SK-N-SH treated with all-trans-retinoic acid at 6 μM for 48 hours (cell line): ENCODE measurements at regions not wholly inside any gene's neighbourhood (a gene's known extent, or its start where the extent isn't known, plus 50 kb on each side); places are given as distances from the start of the nearest gene placed in this dataset.
A peak's percentile ranks its signal among the peaks of the same experiment; 100 is the strongest.

ENCODE experiments used
- ATAC-seq: fragments of 200-7000 bp; cut with Tn5 transposase; 3 replicates; pipeline ENCODE4 v1.9.1; 2020; ENCODE audit warnings: mild to moderate bottlenecking, moderate library complexity
- ARNTL ChIP-seq: fragments of 450-650 bp; formaldehyde crosslinking; IDR thresholded peaks from 2 replicates; pipeline ENCODE4 v1.5.0; 2020; ENCODE audit warnings: low read depth, mild to moderate bottlenecking, moderate library complexity, borderline replicate concordance
- BACH2 ChIP-seq: fragments of 250-450 bp; sonication (Bioruptor Pico); IDR thresholded peaks from 2 replicates; pipeline ENCODE4 v1.9.0; 2021; ENCODE audit warnings: mild to moderate bottlenecking, borderline replicate concordance
- CSDC2 ChIP-seq: fragments of 250-450 bp; sonication (Bioruptor Pico); IDR thresholded peaks from 2 replicates; pipeline ENCODE4 v1.5.0; 2020; ENCODE audit warnings: mild to moderate bottlenecking, moderate library complexity
- CSRNP3 ChIP-seq: fragments of 250-450 bp; sonication (Bioruptor Pico); IDR thresholded peaks from 2 replicates; pipeline ENCODE4 v1.5.1; 2021; ENCODE audit warnings: mild to moderate bottlenecking, moderate library complexity
- ESRRG ChIP-seq: fragments of 250-450 bp; sonication (Bioruptor Pico); IDR thresholded peaks from 2 replicates; pipeline ENCODE4 v1.6.1; 2021; ENCODE audit warnings: mild to moderate bottlenecking
- GLIS3 ChIP-seq: fragments of 250-450 bp; sonication (Bioruptor Pico); IDR thresholded peaks from 2 replicates; pipeline ENCODE4 v1.5.0; 2020; ENCODE audit warnings: mild to moderate bottlenecking, moderate library complexity
- OSR1 ChIP-seq: fragments of 250-450 bp; sonication (Bioruptor Pico); IDR thresholded peaks from 2 replicates; pipeline ENCODE4 v1.8.0; 2022; ENCODE audit warnings: moderate library complexity, mild to moderate bottlenecking, inconsistent platforms
- PATZ1 ChIP-seq: fragments of 250-450 bp; sonication (Bioruptor Pico); IDR thresholded peaks from 2 replicates; pipeline ENCODE4 v1.8.0; 2020; ENCODE audit warnings: mild to moderate bottlenecking, moderate library complexity, borderline replicate concordance
- POU6F1 ChIP-seq: fragments of 250-450 bp; sonication (Bioruptor Pico); IDR thresholded peaks from 2 replicates; pipeline ENCODE4 v1.8.0; 2021; ENCODE audit warnings: low read depth, mild to moderate bottlenecking, moderate library complexity, borderline replicate concordance
- PPARA ChIP-seq: fragments of 250-450 bp; sonication (Bioruptor Pico); IDR thresholded peaks from 2 replicates; pipeline ENCODE4 v1.5.0; 2020; ENCODE audit warnings: mild to moderate bottlenecking, borderline replicate concordance
- RARB ChIP-seq: fragments of 250-450 bp; sonication (Bioruptor Pico); IDR thresholded peaks from 2 replicates; pipeline ENCODE4 v1.8.0; 2021; ENCODE audit warnings: mild to moderate bottlenecking, moderate library complexity
- SNAI2 ChIP-seq: fragments of 250-450 bp; sonication (Bioruptor Pico); IDR thresholded peaks from 2 replicates; pipeline ENCODE4 v1.5.0; 2020; ENCODE audit warnings: mild to moderate bottlenecking, moderate library complexity
- TOX ChIP-seq: fragments of 250-450 bp; sonication (Bioruptor Pico); IDR thresholded peaks from 2 replicates; pipeline ENCODE4 v1.8.0; 2021; ENCODE audit warnings: mild to moderate bottlenecking, moderate library complexity, borderline replicate concordance
- TSHZ2 ChIP-seq: fragments of 250-450 bp; sonication (Bioruptor Pico); IDR thresholded peaks from 2 replicates; pipeline ENCODE4 v1.5.0; 2020; ENCODE audit warnings: mild to moderate bottlenecking, moderate library complexity
- ZC3H10 ChIP-seq: fragments of 250-450 bp; sonication (Bioruptor Pico); IDR thresholded peaks from 2 replicates; pipeline ENCODE4 v1.5.1; 2021; ENCODE audit warnings: mild to moderate bottlenecking, moderate library complexity
- ZFP3 ChIP-seq: fragments of 250-450 bp; sonication (Bioruptor Pico); IDR thresholded peaks from 2 replicates; pipeline ENCODE4 v1.5.0; 2020; ENCODE audit warnings: mild to moderate bottlenecking, moderate library complexity
- ZFP30 ChIP-seq: fragments of 450-650 bp; formaldehyde crosslinking; IDR thresholded peaks from 2 replicates; pipeline ENCODE4 v1.5.0; 2022; ENCODE audit warnings: mild to moderate bottlenecking, moderate library complexity
- ZNF565 ChIP-seq: fragments of 450-650 bp; formaldehyde crosslinking; conservative IDR thresholded peaks from 2 replicates; pipeline ENCODE4 v1.5.0; 2020; ENCODE audit warnings: low read depth, mild to moderate bottlenecking, moderate library complexity
- ZNF8 ChIP-seq: fragments of 450-650 bp; formaldehyde crosslinking; IDR thresholded peaks from 2 replicates; pipeline ENCODE4 v1.5.0; 2020; ENCODE audit warnings: mild to moderate bottlenecking, moderate library complexity
- TF ChIP-seq, protein P1 (sequence below): fragments of 250-450 bp; sonication (Bioruptor Pico); IDR thresholded peaks from 2 replicates; pipeline ENCODE4 v1.5.1; 2020; ENCODE audit warnings: low read depth, mild to moderate bottlenecking, moderate library complexity

- TF ChIP-seq OSR1 (CRISPR knock-in tag) (no peak), RARB (CRISPR knock-in tag) (no peak), TOX (CRISPR knock-in tag) (no peak), BACH2 (no peak), ZFP30 (no peak), PPARA (CRISPR knock-in tag) (no peak), TSHZ2 (CRISPR knock-in tag) (no peak), PATZ1 (no peak), GLIS3 (CRISPR knock-in tag) (no peak), CSDC2 (CRISPR knock-in tag) (no peak), ZC3H10 (CRISPR knock-in tag) (no peak)
- TF ChIP-seq, protein P1, sequence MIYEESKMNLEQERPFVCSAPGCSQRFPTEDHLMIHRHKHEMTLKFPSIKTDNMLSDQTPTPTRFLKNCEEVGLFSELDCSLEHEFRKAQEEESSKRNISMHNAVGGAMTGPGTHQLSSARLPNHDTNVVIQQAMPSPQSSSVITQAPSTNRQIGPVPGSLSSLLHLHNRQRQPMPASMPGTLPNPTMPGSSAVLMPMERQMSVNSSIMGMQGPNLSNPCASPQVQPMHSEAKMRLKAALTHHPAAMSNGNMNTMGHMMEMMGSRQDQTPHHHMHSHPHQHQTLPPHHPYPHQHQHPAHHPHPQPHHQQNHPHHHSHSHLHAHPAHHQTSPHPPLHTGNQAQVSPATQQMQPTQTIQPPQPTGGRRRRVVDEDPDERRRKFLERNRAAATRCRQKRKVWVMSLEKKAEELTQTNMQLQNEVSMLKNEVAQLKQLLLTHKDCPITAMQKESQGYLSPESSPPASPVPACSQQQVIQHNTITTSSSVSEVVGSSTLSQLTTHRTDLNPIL (CRISPR knock-in tag), result no peak
- no peak for ATAC-seq
Measured at GRCh38 chr9:115210699-115211098, 92.7 kb upstream of the TNC start.

DNA sequence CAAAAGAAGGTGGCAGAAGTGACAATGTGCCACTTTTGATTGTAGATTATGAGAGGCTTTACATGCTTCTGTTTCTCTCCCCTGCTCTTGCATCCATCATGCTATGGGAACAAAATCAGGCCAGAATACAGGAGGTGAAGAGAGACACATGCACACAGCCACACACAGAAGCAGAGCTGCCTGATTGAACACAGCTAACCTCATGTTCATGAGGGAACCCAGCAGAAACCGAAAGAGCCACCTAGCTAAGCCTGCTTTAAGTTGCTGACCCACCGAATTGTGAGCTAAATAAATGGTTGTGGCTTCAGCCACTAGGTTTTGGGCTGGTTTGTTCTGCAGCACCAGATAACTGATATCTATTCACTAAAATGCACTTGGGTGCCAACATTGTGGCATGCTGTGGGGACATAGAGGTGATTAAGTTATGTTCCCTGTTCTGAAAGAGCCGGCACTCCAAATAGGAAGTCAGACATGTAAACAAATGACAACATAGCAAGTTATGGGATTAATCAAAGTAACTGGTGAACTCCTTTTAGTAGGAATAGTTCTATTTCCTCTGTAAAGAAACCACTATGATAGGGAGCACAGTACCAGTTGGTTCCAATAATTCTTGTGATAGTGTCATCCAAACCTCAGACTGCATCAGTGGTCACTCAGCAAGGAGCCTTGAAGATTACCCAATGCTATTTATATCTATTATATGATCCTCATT lies 93.6 kb upstream of the TNC start:
- TF ChIP-seq POU6F1 (CRISPR knock-in tag) (no peak), GLIS3 (CRISPR knock-in tag) (no peak), ZNF565 (no peak)
- peak; percentile 27 for ATAC-seq

GRCh38 chr9:115212125-115212605 lies 94.2 kb upstream of the TNC start:
- no peak for ATAC-seq
- no peak for TF ChIP-seq CSRNP3 (CRISPR knock-in tag)
- no peak for TF ChIP-seq ARNTL
- no peak for TF ChIP-seq ZNF565
- no peak for TF ChIP-seq SNAI2 (CRISPR knock-in tag)
- TF ChIP-seq ZFP30, result no peak
- no peak for TF ChIP-seq ZFP3 (CRISPR knock-in tag)
- TF ChIP-seq ZC3H10 (CRISPR knock-in tag), result no peak
- no peak for TF ChIP-seq GLIS3 (CRISPR knock-in tag)
- no peak for TF ChIP-seq PPARA (CRISPR knock-in tag)
- no peak for TF ChIP-seq CSDC2 (CRISPR knock-in tag)
- TF ChIP-seq OSR1 (CRISPR knock-in tag), result no peak
- no peak for TF ChIP-seq RARB (CRISPR knock-in tag)
- no peak for TF ChIP-seq BACH2
- TF ChIP-seq PATZ1, result no peak
- TF ChIP-seq ZNF8, result no peak
- TF ChIP-seq TSHZ2 (CRISPR knock-in tag), result no peak
- TF ChIP-seq ESRRG (CRISPR knock-in tag), result no peak
